MM.1S (cell line): ENCODE measurements at regions not wholly inside any gene's neighbourhood (a gene's known extent, or its start where the extent isn't known, plus 50 kb on each side); places are given as distances from the start of the nearest gene placed in this dataset.

Source experiments
- DNase-seq: peaks from one replicate; pipeline ENCODE4 v3.0.0-alpha.2; 2015
- H2AFZ ChIP-seq: fragments of 300-600 bp; sonication (generic); 2 replicates; pipeline ENCODE4 v1.6.0; 2016; ENCODE audit warnings: antibody characterized with exemption, low read length
- H3F3A ChIP-seq: fragments of 300-600 bp; sonication (generic); 2 replicates; pipeline ENCODE4 v1.6.1; 2016; ENCODE audit warnings: mild to moderate bottlenecking, antibody characterized with exemption, low read length, moderate library complexity, mixed read lengths; ENCODE audit not compliant: insufficient read depth
- H3K27ac ChIP-seq: fragments of 300-600 bp; sonication (generic); 2 replicates; pipeline ENCODE4 v1.5.1; 2016; ENCODE audit warnings: mild to moderate bottlenecking, low read length
- H3K27me3 ChIP-seq: fragments of 300-600 bp; sonication (generic); replicated peaks from 2 replicates; pipeline ENCODE4 v1.6.0; 2016; ENCODE audit warnings: low read length; ENCODE audit not compliant: insufficient read depth
- H3K36me3 ChIP-seq: fragments of 300-600 bp; sonication (generic); replicated peaks from 2 replicates; pipeline ENCODE4 v1.6.1; 2016; ENCODE audit warnings: mild to moderate bottlenecking, low read length, mixed read lengths; ENCODE audit not compliant: insufficient read depth
- H3K4me1 ChIP-seq: fragments of 300-600 bp; sonication (generic); 2 replicates; pipeline ENCODE4 v1.6.1; 2016; ENCODE audit warnings: low read length, mixed read lengths
- H3K4me2 ChIP-seq: fragments of 300-600 bp; sonication (generic); 2 replicates; pipeline ENCODE4 v1.6.0; 2016; ENCODE audit warnings: low read depth, low read length
- H3K4me3 ChIP-seq: fragments of 300-600 bp; sonication (generic); 2 replicates; pipeline ENCODE4 v1.5.1; 2016; ENCODE audit warnings: low read length, mixed read lengths
- H3K79me2 ChIP-seq: fragments of 300-600 bp; sonication (generic); 2 replicates; pipeline ENCODE4 v1.6.1; 2016; ENCODE audit warnings: mixed run types, low read length, mixed read lengths
- H3K9ac ChIP-seq: fragments of 300-600 bp; sonication (generic); 2 replicates; pipeline ENCODE4 v1.6.1; 2016; ENCODE audit warnings: low read length, mixed read lengths
- H3K9me2 ChIP-seq: fragments of 300-600 bp; sonication (generic); replicated peaks from 2 replicates; pipeline ENCODE4 v1.6.1; 2016; ENCODE audit warnings: mild to moderate bottlenecking, low read length, mixed read lengths; ENCODE audit not compliant: insufficient read depth
- H3K9me3 ChIP-seq: fragments of 300-600 bp; sonication (generic); replicated peaks from 2 replicates; pipeline ENCODE4 v1.6.1; 2016; ENCODE audit warnings: mild to moderate bottlenecking, low read length, mixed read lengths; ENCODE audit not compliant: insufficient read depth
- H4K20me1 ChIP-seq: fragments of 300-600 bp; sonication (generic); 2 replicates; pipeline ENCODE4 v1.6.1; 2016; ENCODE audit warnings: mild to moderate bottlenecking, low read length, moderate library complexity, mixed read lengths; ENCODE audit not compliant: insufficient read depth
- EZH2 ChIP-seq: fragments of 300-600 bp; sonication (generic); optimal IDR thresholded peaks from 2 replicates; pipeline ENCODE3; 2017; ENCODE audit warnings: low read depth, mild to moderate bottlenecking, antibody characterized with exemption, low read length, mixed read lengths
- EZH2phosphoT487 ChIP-seq: fragments of 300-600 bp; sonication (generic); IDR thresholded peaks from 2 replicates; pipeline ENCODE4 v1.6.1; 2018; ENCODE audit warnings: antibody characterized with exemption, low read length
- TF ChIP-seq, protein P1 (sequence below): fragments of 300-600 bp; sonication (generic); IDR thresholded peaks from 2 replicates; pipeline ENCODE4 v1.5.1; 2016; ENCODE audit warnings: antibody characterized with exemption, low read length, mixed read lengths

DNA sequence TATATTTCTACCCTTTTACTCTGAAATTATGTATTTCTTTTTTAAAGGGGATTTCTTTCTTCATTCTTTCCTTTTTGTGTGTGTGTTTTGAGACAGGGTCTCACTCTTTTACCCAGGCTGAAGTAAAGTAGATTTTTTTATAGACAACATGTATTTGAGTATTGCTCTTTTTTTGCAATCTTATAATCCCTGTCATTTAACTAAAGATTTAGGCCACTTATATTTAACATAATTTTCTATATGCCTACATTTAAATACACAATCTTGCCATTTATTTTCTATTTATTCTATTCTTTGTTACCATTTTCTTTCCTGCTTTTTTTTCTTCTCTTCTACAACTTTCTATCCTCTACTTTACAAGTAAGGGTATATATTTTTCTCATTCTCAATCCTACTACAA lies 416.0 kb upstream of the IRX2 start:
- TF ChIP-seq, protein P1, sequence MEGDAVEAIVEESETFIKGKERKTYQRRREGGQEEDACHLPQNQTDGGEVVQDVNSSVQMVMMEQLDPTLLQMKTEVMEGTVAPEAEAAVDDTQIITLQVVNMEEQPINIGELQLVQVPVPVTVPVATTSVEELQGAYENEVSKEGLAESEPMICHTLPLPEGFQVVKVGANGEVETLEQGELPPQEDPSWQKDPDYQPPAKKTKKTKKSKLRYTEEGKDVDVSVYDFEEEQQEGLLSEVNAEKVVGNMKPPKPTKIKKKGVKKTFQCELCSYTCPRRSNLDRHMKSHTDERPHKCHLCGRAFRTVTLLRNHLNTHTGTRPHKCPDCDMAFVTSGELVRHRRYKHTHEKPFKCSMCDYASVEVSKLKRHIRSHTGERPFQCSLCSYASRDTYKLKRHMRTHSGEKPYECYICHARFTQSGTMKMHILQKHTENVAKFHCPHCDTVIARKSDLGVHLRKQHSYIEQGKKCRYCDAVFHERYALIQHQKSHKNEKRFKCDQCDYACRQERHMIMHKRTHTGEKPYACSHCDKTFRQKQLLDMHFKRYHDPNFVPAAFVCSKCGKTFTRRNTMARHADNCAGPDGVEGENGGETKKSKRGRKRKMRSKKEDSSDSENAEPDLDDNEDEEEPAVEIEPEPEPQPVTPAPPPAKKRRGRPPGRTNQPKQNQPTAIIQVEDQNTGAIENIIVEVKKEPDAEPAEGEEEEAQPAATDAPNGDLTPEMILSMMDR = no peak
- no peak for TF ChIP-seq EZH2
- no peak for TF ChIP-seq EZH2phosphoT487
- H3K27ac ChIP-seq = no peak overlapping the region
- H3K27me3 ChIP-seq = no peaks in the 10 kb centered on the region
- no peaks in the 10 kb centered on the region; the same call in 1 of the 2 replicates for H3K9me3 ChIP-seq
- no peak overlapping the region for H2AFZ ChIP-seq
- no peaks in the 10 kb centered on the region for H3K4me1 ChIP-seq
- DNase-seq = no peak
- H3K9me2 ChIP-seq = no peaks in the 10 kb centered on the region
- no peaks in the 10 kb centered on the region for H3K79me2 ChIP-seq
- H3K4me3 ChIP-seq = no peak overlapping the region
- H3K9ac ChIP-seq = no peak overlapping the region
- no peak overlapping the region for H3K4me2 ChIP-seq
- no peaks in the 10 kb centered on the region for H3K36me3 ChIP-seq
- H3F3A ChIP-seq = no peaks in the 10 kb centered on the region
- no peaks in the 10 kb centered on the region for H4K20me1 ChIP-seq

DNA sequence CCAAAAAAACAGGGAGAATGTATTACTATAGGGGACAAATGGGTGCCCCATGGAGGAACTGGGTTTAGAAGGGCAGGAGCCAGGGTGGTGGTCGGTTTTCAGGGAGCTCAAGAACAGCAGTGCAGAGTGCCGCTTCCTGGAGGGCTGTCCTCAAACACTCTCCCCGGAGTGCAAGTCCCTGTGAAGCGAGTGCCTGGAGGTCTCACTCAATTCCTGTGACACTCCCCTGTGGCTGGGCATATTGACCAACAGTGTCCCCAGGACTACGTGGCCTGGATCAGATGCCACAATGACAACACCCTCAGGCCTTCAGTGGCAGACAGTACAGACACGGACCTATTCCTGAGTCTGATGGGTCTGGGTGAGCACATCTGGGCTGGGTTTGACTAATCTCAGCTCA lies 412.1 kb upstream of the IRX2 start:
- no peak overlapping the region for H3K9ac ChIP-seq
- TF ChIP-seq, protein P1 = no peak
- TF ChIP-seq EZH2phosphoT487 (no peak), EZH2 (no peak)
- H3K9me3 ChIP-seq = no peaks in the 10 kb centered on the region
- H3K27me3 ChIP-seq = no peaks in the 10 kb centered on the region
- no peaks in the 10 kb centered on the region for H3K36me3 ChIP-seq
- no peaks in the 10 kb centered on the region for H3F3A ChIP-seq
- H2AFZ ChIP-seq = no peak overlapping the region
- no peak overlapping the region for H3K4me3 ChIP-seq
- DNase-seq = no peak
- H4K20me1 ChIP-seq = no peaks in the 10 kb centered on the region
- no peaks in the 10 kb centered on the region for H3K9me2 ChIP-seq
- no peak overlapping the region for H3K27ac ChIP-seq
- H3K4me2 ChIP-seq = no peak overlapping the region
- H3K79me2 ChIP-seq = no peaks in the 10 kb centered on the region
- no peaks in the 10 kb centered on the region for H3K4me1 ChIP-seq

DNA sequence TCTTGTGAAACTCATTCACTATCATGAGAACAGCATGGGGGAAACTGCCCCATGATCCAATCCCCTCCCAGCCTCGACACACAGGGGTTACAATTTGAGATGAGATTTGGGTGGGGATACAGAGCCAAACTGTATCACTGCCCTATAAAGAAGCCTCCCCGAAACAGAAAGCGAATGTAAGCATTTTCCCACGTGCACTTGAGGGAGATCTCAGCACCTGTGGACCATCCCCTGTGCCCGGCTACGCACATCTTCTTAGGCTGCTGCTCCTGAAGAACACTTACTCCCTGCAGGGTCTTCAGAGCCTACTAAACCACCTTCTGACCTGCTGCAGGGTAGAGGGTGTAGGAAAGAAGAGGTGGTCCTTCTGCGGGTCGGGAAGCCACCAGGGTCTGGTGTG lies 410.2 kb upstream of the IRX2 start:
- TF ChIP-seq EZH2phosphoT487 (no peak), EZH2 (no peak)
- TF ChIP-seq, protein P1 = no peak
- H4K20me1 ChIP-seq = no peaks in the 10 kb centered on the region

More for the DNA sequence above, 410.2 kb upstream of the IRX2 start:
- Histone ChIP-seq H3K27me3 (no peaks in the 10 kb centered on the region), H3F3A (no peaks in the 10 kb centered on the region), H3K9me3 (no peaks in the 10 kb centered on the region), H3K27ac (no peak overlapping the region), H3K79me2 (no peaks in the 10 kb centered on the region), H3K36me3 (no peaks in the 10 kb centered on the region), H3K9ac (no peak overlapping the region), H3K4me3 (no peak overlapping the region), H3K4me1 (no peaks in the 10 kb centered on the region), H3K9me2 (no peaks in the 10 kb centered on the region), H2AFZ (0 out of 2 replicates have a peak overlapping the region, but pooled peaks have one; percentile 27), H3K4me2 (peak overlapping the region; percentile 13; the same call in 1 of the 2 replicates)
- DNase-seq = peak; percentile 44
